ENCODE measurements at regions not wholly inside any gene's neighbourhood (a gene's known extent, or its start where the extent isn't known, plus 50 kb on each side); places are given as distances from the start of the nearest gene placed in this dataset.
"Not testable (repeated sequence)": the region's sequence is repeated elsewhere in the genome, so short reads cannot be mapped to it uniquely, and the experiment has no call there.

GRCh38 chr6:90676516-90677300 is 89.8 kb upstream of the MAP3K7 start:
- Histone ChIP-seq H3K27me3 (no peaks in the 10 kb centered on the region), H3K9me3 (no peaks in the 10 kb centered on the region), H3K36me3 (replicated peaks in 1 of 2; ENCODE audit: insufficient read depth in 1 of 2, low read depth in 2 of 2) (no peaks in the 10 kb centered on the region), H3K4me3 (no peak overlapping the region), H3K27ac (no peak overlapping the region), H3K4me1 (no peaks in the 10 kb centered on the region)
- DNase-seq (no peak), ATAC-seq (no peak)
- TF ChIP-seq, protein P1, sequence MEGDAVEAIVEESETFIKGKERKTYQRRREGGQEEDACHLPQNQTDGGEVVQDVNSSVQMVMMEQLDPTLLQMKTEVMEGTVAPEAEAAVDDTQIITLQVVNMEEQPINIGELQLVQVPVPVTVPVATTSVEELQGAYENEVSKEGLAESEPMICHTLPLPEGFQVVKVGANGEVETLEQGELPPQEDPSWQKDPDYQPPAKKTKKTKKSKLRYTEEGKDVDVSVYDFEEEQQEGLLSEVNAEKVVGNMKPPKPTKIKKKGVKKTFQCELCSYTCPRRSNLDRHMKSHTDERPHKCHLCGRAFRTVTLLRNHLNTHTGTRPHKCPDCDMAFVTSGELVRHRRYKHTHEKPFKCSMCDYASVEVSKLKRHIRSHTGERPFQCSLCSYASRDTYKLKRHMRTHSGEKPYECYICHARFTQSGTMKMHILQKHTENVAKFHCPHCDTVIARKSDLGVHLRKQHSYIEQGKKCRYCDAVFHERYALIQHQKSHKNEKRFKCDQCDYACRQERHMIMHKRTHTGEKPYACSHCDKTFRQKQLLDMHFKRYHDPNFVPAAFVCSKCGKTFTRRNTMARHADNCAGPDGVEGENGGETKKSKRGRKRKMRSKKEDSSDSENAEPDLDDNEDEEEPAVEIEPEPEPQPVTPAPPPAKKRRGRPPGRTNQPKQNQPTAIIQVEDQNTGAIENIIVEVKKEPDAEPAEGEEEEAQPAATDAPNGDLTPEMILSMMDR (IDR thresholded peaks at IDR 0.05): no peak
- TF ChIP-seq POLR2A (IDR thresholded peaks at IDR 0.05): no peak
- intact Hi-C loops (cut with DNase I): no loop called here
- WGBS, 2 donors: 48 to 49% methylated on average over 7 of the region's 7 CpGs

GRCh38 chr6:90675107-90675506 is 88.2 kb upstream of the MAP3K7 start:
- H3K27me3 ChIP-seq; H3K4me1 ChIP-seq; H3K9me3 ChIP-seq; intact Hi-C loops (cut with DNase I); H3K4me3 ChIP-seq; H3K36me3 ChIP-seq (replicated peaks in 1 of 2; ENCODE audit: insufficient read depth in 1 of 2, low read depth in 2 of 2); DNase-seq; ATAC-seq; H3K27ac ChIP-seq: not testable (repeated sequence)
- 77 to 90% methylated on average over 5 to 8 of the region's 8 CpGs for WGBS, 2 donors

GRCh38 chr6:90674077-90674476 is 87.2 kb upstream of the MAP3K7 start:
- H3K27ac ChIP-seq; H3K4me1 ChIP-seq; H3K4me3 ChIP-seq; H3K27me3 ChIP-seq; ATAC-seq; intact Hi-C loops (cut with DNase I); H3K9me3 ChIP-seq; H3K36me3 ChIP-seq (replicated peaks in 1 of 2; ENCODE audit: insufficient read depth in 1 of 2, low read depth in 2 of 2); DNase-seq: not testable (repeated sequence)
- WGBS, 2 donors: 33 to 39% methylated on average over 9 of the region's 9 CpGs

- intact Hi-C loops (cut with DNase I): no loop called here
Observed at GRCh38 chr6:90669846-90670245, 83.0 kb upstream of the MAP3K7 start.

DNA sequence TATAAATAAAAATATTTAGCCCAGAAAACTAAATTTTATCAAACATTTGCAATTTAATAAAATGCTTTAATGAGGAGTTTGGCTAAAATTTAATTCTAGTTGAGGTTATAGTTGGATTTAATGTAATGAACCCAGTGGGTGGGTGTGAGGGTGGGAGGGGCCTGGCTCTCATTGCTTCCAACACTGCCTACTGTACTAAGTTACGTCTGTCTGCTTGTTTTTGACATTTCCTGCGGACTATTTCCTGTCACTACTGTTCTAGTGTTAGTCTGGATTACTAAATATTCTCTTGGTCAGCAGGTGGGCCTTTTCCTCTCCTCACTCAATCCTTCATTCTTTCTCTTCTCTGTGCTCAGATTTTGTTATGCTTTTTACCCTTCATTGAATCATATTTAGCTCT is 82.5 kb upstream of the MAP3K7 start:
- intact Hi-C loops (cut with DNase I): no loop called here

More at GRCh38 chr6:90669846-90670245, 83.0 kb upstream of the MAP3K7 start:
- no peak for ATAC-seq
- Histone ChIP-seq H3K4me3 (no peak overlapping the region), H3K27ac (no peak overlapping the region), H3K4me1 (no peaks in the 10 kb centered on the region), H3K27me3 (no peaks in the 10 kb centered on the region), H3K36me3 (replicated peaks in 1 of 2; ENCODE audit: insufficient read depth in 1 of 2, low read depth in 2 of 2) (no peaks in the 10 kb centered on the region), H3K9me3 (no peaks in the 10 kb centered on the region)
- TF ChIP-seq POLR2A (IDR thresholded peaks at IDR 0.05): no peak
- TF ChIP-seq, protein P1 (IDR thresholded peaks at IDR 0.05): no peak
- WGBS, 2 donors: 24 to 25% methylated on average over 1 of the region's 1 CpG
- no peak for DNase-seq

More for the DNA sequence above, 82.5 kb upstream of the MAP3K7 start:
- Histone ChIP-seq H3K36me3 (replicated peaks in 1 of 2; ENCODE audit: insufficient read depth in 1 of 2, low read depth in 2 of 2) (no peaks in the 10 kb centered on the region), H3K27ac (no peak overlapping the region), H3K4me3 (no peak overlapping the region), H3K27me3 (no peaks in the 10 kb centered on the region), H3K4me1 (no peaks in the 10 kb centered on the region), H3K9me3 (no peaks in the 10 kb centered on the region)
- DNase-seq (no peak), ATAC-seq (no peak)
- WGBS, 2 donors: 45 to 70% methylated on average over 2 of the region's 2 CpGs
- TF ChIP-seq, protein P1 (IDR thresholded peaks at IDR 0.05): no peak
- TF ChIP-seq POLR2A (IDR thresholded peaks at IDR 0.05): no peak

Measured in body of pancreas (tissue), 4 donors.